Upper lobe of left lung (tissue), 6 donors: ENCODE measurements at regions not wholly inside any gene's neighbourhood (a gene's known extent, or its start where the extent isn't known, plus 50 kb on each side); places are given as distances from the start of the nearest gene placed in this dataset.

Experiments
- ATAC-seq, 2 donors: fragments of 200-7000 bp; cut with Tn5 transposase; one replicate each; pipeline ENCODE4 v1.9.1; 2022; ENCODE audit warnings: mild to moderate bottlenecking in 2 of 2, moderate library complexity in 2 of 2; ENCODE audit not compliant: low FRiP score in 2 of 2
- DNase-seq, 2 donors: peaks; one replicate each; pipeline ENCODE4 v3.0.0-alpha.2; 2019 to 2020
- H3K27ac ChIP-seq, 4 donors: fragments of 200-600 bp; sonication (generic); one replicate each; pipeline ENCODE4 v1.5.1; 2016 to 2019
- H3K27me3 ChIP-seq, 4 donors: fragments of 200-600 bp; sonication (generic); one replicate each; pipeline ENCODE4 v1.5.1; 2017 to 2019
- H3K36me3 ChIP-seq, 4 donors: fragments of 200-600 bp; sonication (generic); one replicate each; pipeline ENCODE4 v1.5.1; 2016 to 2019
- H3K4me1 ChIP-seq, 4 donors: fragments of 200-600 bp; sonication (generic); one replicate each; pipeline ENCODE4 v1.5.1; 2018 to 2019
- H3K4me3 ChIP-seq, 4 donors: fragments of 200-600 bp; sonication (generic); one replicate each; pipeline ENCODE4 v1.5.1; 2017 to 2019; ENCODE audit warnings: mild to moderate bottlenecking in 2 of 4, moderate library complexity in 1 of 4
- H3K9me3 ChIP-seq, 4 donors: fragments of 200-600 bp; sonication (generic); one replicate each; pipeline ENCODE4 v1.5.1; 2018 to 2019
- CTCF ChIP-seq, 6 experiments: fragments of 450-650 bp in 4 of 6; fragments of 200-600 bp in 2 of 6; sonication (generic) in 2 of 6; IDR thresholded peaks; one replicate each; pipeline ENCODE4 v1.5.1; 2016 to 2019; ENCODE audit warnings: antibody characterized with exemption in 6 of 6
- EP300 ChIP-seq, 4 donors: sonication (generic); formaldehyde crosslinking; IDR thresholded peaks; one replicate each; pipeline ENCODE4 v1.5.1; 2017; ENCODE audit warnings: antibody characterized with exemption in 4 of 4, control low read depth in 2 of 4
- POLR2A ChIP-seq, 4 donors: fragments of 450-650 bp; IDR thresholded peaks; one replicate each; pipeline ENCODE4 v1.5.1; 2016 to 2017; ENCODE audit warnings: antibody characterized with exemption in 4 of 4, mild to moderate bottlenecking in 2 of 4
- POLR2AphosphoS5 ChIP-seq, 2 donors: sonication (generic); formaldehyde crosslinking; IDR thresholded peaks; one replicate each; pipeline ENCODE4 v1.5.1; 2017; ENCODE audit warnings: antibody characterized with exemption in 2 of 2
- WGBS, 2 donors: methylation state at CpG; one replicate each; pipeline ENCODE4 v1.1.5; 2017 to 2018; 5-methylcytosine and 5-hydroxymethylcytosine counted together
- donor health status: DM: no; HTN: no; CAD: no; lungs with moderate emphysema.
- donor health status: DM: no; HTN: yes; CAD: no; lungs with severe emphysema.

- TF ChIP-seq EP300 (IDR thresholded peaks at IDR 0.05) (no peak), POLR2A (IDR thresholded peaks at IDR 0.05) (no peak), CTCF (IDR thresholded peaks at IDR 0.05) (no peak), POLR2AphosphoS5 (IDR thresholded peaks at IDR 0.05) (no peak)
- no peaks in the 10 kb centered on the region for H3K4me1 ChIP-seq
- no peak for DNase-seq
- no peaks in the 10 kb centered on the region for H3K36me3 ChIP-seq
- no peak overlapping the region for H3K27ac ChIP-seq
- peaks cover 0 to 4% (median 0%) of the 10 kb centered on the region in 4 donors for H3K9me3 ChIP-seq
- WGBS, 2 donors = 45 to 85% methylated on average over 3 of the region's 3 CpGs
- ATAC-seq = no peak
- H3K4me3 ChIP-seq = no peak overlapping the region
- H3K27me3 ChIP-seq = no peaks in the 10 kb centered on the region
Observed at GRCh38 chr5:17441351-17441750, 56.7 kb upstream of the TAF11L2 start.

GRCh38 chr5:17443333-17444130 lies 54.5 kb upstream of the TAF11L2 start:
- WGBS, 2 donors = 85 to 86% methylated on average over 22 to 23 of the region's 23 CpGs
- H3K27me3 ChIP-seq = no peaks in the 10 kb centered on the region
- H3K27ac ChIP-seq = peak overlapping the region; percentile 20 to 75 (median 46)
- no peak overlapping the region for H3K4me3 ChIP-seq
- H3K4me1 ChIP-seq = no peaks in the 10 kb centered on the region
- peaks cover 0 to 4% (median 0%) of the 10 kb centered on the region in 4 donors for H3K9me3 ChIP-seq
- ATAC-seq (peak; percentile 43 to 71), DNase-seq (peak; percentile 10 to 72)
- no peaks in the 10 kb centered on the region for H3K36me3 ChIP-seq
- TF ChIP-seq POLR2A (IDR thresholded peaks at IDR 0.05) (no peak), POLR2AphosphoS5 (IDR thresholded peaks at IDR 0.05) (peak; percentile 31 to 33)

- H3K27ac ChIP-seq = peak overlapping the region in 2 of 4 donors; percentile 28 to 75
- WGBS, 2 donors = 57 to 74% methylated on average over 1 of the region's 1 CpG
- ATAC-seq = no peak
- H3K4me1 ChIP-seq = no peaks in the 10 kb centered on the region
- no peak overlapping the region for H3K4me3 ChIP-seq
- no peak for DNase-seq
- TF ChIP-seq POLR2AphosphoS5 (IDR thresholded peaks at IDR 0.05) = no peak
- no peak for TF ChIP-seq CTCF (IDR thresholded peaks at IDR 0.05)
- no peak for TF ChIP-seq POLR2A (IDR thresholded peaks at IDR 0.05)
- TF ChIP-seq EP300 (IDR thresholded peaks at IDR 0.05) = no peak
- no peaks in the 10 kb centered on the region for H3K27me3 ChIP-seq
- no peaks in the 10 kb centered on the region for H3K9me3 ChIP-seq
- no peaks in the 10 kb centered on the region for H3K36me3 ChIP-seq
Observed at GRCh38 chr5:17444496-17444895, 53.5 kb upstream of the TAF11L2 start.

GRCh38 chr5:17445185-17445584 lies 52.8 kb upstream of the TAF11L2 start:
- 52 to 83% methylated on average over 2 of the region's 2 CpGs for WGBS, 2 donors
- H3K36me3 ChIP-seq = no peaks in the 10 kb centered on the region
- ATAC-seq (no peak), DNase-seq (no peak)
- H3K27me3 ChIP-seq = no peaks in the 10 kb centered on the region
- H3K4me3 ChIP-seq = no peak overlapping the region
- H3K9me3 ChIP-seq = no peaks in the 10 kb centered on the region
- H3K4me1 ChIP-seq = no peaks in the 10 kb centered on the region
- no peak for TF ChIP-seq POLR2AphosphoS5 (IDR thresholded peaks at IDR 0.05)
- no peak for TF ChIP-seq CTCF (IDR thresholded peaks at IDR 0.05)
- no peak for TF ChIP-seq EP300 (IDR thresholded peaks at IDR 0.05)
- no peak for TF ChIP-seq POLR2A (IDR thresholded peaks at IDR 0.05)
- peak overlapping the region in 3 of 4 donors; percentile 7 to 75 (median 50) for H3K27ac ChIP-seq
